22Rv1 (cell line): ENCODE measurements at regions not wholly inside any gene's neighbourhood (a gene's known extent, or its start where the extent isn't known, plus 50 kb on each side); places are given as distances from the start of the nearest gene placed in this dataset.

Experiments
- ZFX ChIP-seq: fragments of 450-650 bp; IDR thresholded peaks from 2 replicates; pipeline ENCODE4 v1.6.1; 2017; ENCODE audit warnings: antibody characterized with exemption, borderline replicate concordance
- TF ChIP-seq, protein P1 (sequence below): fragments of 450-650 bp; IDR thresholded peaks from 2 replicates; pipeline ENCODE4 v1.5.1; 2017; ENCODE audit warnings: mild to moderate bottlenecking

DNA sequence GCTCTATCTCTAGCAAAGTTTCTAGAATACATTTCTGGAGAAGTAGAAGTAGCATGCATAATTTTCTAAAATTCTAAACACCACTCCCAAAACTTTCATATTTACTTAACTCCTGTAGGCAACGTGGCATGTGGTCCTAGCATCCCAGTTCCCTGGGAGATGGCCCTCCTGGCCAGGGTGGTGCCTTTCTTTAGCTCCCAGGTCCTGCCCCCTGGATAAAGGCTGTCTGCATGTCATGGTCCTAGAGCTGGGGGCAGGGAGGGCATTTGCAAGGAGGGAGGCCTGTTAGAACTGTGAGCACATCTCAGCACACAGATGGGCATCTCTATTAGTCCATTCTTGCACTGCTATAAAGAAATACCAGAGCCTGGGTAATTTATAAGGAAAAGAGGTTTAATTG is 485.6 kb upstream of the SULF2 start:
- TF ChIP-seq, protein P1, sequence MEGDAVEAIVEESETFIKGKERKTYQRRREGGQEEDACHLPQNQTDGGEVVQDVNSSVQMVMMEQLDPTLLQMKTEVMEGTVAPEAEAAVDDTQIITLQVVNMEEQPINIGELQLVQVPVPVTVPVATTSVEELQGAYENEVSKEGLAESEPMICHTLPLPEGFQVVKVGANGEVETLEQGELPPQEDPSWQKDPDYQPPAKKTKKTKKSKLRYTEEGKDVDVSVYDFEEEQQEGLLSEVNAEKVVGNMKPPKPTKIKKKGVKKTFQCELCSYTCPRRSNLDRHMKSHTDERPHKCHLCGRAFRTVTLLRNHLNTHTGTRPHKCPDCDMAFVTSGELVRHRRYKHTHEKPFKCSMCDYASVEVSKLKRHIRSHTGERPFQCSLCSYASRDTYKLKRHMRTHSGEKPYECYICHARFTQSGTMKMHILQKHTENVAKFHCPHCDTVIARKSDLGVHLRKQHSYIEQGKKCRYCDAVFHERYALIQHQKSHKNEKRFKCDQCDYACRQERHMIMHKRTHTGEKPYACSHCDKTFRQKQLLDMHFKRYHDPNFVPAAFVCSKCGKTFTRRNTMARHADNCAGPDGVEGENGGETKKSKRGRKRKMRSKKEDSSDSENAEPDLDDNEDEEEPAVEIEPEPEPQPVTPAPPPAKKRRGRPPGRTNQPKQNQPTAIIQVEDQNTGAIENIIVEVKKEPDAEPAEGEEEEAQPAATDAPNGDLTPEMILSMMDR: no peak
- TF ChIP-seq ZFX: no peak
